GM15510 (cell line): ENCODE measurements at regions not wholly inside any gene's neighbourhood (a gene's known extent, or its start where the extent isn't known, plus 50 kb on each side); places are given as distances from the start of the nearest gene placed in this dataset.

Experiments used
- POLR2A ChIP-seq: IDR thresholded peaks from 3 replicates; pipeline ENCODE4 v1.6.1; 2011; ENCODE audit warnings: borderline replicate concordance; ENCODE audit not compliant: insufficient read length; ENCODE audit errors: extremely low read depth

- TF ChIP-seq POLR2A: no peak
These were observed 593.0 kb upstream of the ID2 start for GRCh38 chr2:8088810-8089209.

DNA sequence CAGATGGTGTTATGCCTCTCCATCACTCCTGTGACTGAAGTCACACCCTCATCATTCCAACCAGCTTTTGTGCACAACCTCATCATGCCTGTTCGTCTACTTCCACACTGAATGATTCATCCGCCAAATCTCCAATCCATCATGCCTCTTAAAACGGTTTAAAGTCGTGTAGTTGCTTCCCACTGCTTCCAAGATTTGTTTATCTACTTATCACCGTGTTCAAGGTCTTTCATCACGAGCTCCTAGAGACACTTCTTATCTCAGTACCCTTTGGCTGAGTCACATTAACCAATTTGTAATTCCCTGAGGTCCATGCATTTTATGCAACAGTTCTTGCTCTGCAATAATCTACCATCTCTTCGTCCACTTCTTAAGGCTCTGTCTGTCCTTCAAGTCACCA lies 592.3 kb upstream of the ID2 start:
- TF ChIP-seq POLR2A: no peak

DNA sequence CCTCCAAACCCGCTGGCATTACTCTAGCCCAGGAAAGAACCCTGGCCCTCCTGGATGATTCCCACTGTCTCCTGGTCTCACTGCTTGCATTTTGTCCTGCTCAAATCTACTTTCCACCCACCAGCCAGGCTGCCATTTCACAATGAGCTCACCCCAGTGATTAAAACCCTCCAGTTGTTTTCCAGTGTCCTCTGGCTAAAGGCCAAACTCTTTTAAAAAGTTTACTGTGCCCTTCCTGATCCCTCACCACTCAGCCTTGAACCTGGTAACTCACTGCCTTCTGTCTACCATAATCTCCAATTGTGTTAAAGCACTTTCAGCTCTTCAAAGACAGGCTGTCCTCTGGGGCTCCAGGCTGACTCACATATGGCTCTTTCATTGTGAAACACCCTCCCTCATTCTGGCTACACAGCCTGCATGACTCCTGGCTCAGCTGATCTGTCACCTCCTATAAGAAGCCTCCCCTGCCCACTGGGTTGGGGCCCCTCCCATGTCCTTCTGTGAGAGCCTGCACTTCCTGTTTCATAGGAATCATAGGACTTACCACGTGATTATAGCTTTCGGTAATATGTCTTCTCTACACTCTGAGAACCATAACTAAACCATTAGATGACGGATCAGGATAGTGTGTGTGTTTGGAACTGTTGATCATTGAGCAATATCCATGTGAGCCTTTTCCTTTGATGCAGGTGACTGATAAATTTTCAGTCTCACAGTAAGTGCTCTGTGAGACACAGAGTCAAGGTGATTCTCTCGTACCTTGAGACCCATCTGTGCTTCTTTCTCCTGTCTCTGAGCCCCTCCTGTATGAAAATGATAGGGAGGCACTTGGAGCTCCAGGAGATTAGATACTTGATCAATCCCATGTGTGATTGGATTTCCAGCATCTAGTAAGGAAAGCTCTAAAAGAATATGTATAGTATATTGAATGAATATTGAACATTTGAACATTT lies 590.8 kb upstream of the ID2 start:
- TF ChIP-seq POLR2A: no peak

- TF ChIP-seq POLR2A: no peak
These were observed 587.3 kb upstream of the ID2 start for GRCh38 chr2:8094526-8094925.

DNA sequence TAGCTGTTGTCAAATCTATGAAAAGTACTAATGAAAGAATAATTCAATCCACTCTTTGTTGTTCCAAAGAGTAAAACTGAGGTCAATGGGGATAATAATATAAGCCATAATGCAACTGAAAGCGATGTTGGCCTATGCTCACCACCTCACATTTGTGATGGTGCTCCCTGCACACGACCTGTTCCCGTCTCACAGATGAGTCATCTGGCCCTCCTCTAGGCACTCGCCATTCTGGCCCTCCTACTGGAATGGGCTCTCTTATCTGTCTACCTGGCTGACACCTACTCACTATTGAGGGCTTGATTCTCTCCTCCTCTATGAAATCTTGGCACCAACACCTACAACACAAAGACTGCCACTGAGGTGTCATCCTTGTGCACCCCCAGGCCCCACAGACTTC lies 585.9 kb upstream of the ID2 start:
- TF ChIP-seq POLR2A: no peak

GRCh38 chr2:8096484-8096883 lies 585.4 kb upstream of the ID2 start:
- no peak for TF ChIP-seq POLR2A

DNA sequence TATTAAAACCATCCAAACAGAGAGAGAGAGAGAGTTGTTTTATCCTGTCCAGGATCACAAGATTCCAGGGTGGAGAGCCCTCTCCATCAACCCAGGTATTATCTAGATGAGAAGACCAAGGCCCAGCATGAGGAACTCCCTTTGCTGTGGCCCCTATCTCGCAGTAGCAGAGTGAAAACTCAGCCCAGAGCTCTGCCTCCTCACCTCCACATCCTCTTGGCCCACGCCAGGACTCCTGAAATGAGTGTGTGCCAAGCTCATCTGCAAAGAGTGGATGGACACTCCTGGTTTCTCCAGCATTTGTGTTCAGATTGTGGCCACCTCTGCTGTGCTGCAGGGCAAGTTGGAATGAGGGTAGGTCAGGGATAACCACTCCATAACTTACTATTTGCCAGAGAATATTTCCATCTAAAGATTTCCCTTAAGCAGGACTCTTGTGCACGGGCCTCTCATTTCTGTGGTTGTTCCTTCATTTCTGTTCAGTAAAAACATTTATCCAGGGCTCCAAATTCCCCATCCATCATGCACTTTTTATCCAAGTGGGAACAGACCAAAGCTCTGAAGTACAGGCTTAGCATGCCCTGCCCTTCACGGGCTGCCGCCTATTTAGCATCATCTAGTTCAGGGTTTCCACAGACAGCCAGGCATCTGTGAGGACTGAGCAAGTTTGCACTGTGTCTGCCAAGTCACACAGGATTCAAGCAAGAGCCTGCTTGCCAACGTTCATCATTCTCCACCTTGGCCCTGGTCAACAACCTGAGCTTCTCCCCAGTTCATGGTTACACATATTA lies 583.2 kb upstream of the ID2 start:
- TF ChIP-seq POLR2A: no peak

DNA sequence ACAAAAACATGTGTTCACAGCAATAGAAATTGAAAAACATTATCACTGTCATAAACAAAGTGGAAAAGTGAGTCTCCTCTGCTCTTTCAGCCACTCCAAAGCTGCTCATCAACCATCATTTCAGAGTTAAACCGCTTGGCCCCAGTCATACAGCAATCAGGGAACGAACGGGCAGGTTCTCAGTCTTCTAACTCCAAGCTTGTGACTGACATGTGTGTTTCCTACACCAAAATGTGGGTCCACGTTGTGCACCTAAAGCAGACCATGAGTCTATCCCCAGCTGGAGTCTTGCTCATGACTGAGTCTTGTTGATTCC lies 582.6 kb upstream of the ID2 start:
- no peak for TF ChIP-seq POLR2A

- no peak for TF ChIP-seq POLR2A
These were observed 580.1 kb upstream of the ID2 start for GRCh38 chr2:8101614-8102277.

DNA sequence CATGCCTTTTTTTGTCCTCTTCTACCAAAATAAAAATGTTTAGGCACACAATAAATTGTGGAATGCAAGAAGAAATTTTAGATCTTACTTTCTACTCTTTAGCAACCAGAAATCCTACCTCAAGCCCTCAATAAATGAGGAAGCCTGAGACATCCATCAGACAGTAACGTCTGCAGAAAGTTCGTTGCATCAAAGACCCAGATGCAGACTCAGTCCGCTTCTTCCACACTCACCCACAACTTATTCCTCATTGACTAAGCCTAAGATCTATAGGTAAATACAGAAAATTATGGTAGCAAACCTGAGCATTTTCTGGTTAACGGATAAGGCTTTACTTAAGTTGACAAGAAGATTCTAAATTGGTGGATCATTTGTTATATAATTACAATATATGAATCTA lies 579.4 kb upstream of the ID2 start:
- TF ChIP-seq POLR2A: no peak

DNA sequence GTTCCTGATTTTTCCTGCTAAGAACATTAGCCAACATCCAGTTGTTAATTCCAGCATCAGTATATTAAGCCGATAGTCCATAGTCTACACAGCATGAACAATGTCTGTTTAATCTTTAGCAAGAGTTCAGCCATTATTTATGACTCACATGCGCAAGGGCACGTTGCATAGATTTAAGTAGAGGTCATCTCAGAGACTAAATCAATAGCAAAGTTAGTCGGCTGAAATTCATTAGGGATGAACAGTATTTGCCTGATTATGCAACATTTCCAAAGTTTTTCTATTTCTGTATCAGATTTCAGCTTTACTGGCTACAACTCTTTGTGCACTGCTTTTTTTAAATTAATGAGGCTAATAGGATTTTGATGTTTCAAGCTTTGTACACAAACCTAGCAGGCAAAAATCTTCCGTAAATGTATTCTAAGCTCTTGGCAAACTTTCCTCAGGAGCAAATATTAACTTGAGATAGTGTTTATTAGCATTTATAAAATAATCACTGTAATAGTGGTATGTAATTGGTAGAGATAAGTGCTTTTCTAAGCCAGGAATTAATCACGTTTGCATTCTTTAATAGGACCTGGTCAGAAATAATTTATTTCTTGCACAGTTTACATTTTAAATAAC lies 578.7 kb upstream of the ID2 start:
- no peak for TF ChIP-seq POLR2A

DNA sequence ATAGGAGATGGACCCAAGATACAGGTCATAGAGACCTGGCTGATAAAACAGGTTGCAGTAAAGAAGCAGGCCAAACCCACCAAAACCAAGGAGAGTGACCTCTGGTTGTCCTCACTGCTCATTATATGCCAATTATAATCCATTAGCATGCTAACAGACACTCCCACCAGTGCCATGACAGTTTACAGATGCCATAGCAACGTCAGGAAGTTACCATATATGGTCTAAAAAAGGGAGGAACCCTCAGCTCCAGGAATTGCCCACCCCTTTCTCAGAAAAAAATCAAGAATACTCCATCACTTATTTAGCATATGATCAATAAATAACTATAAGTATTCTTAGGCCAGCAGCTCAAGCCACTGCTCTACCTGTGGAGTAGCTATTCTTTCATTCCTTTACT lies 574.7 kb upstream of the ID2 start:
- no peak for TF ChIP-seq POLR2A

GRCh38 chr2:8107621-8108378 lies 574.1 kb upstream of the ID2 start:
- TF ChIP-seq POLR2A: no peak

- TF ChIP-seq POLR2A: no peak
These were observed 571.1 kb upstream of the ID2 start for GRCh38 chr2:8110716-8111115.

DNA sequence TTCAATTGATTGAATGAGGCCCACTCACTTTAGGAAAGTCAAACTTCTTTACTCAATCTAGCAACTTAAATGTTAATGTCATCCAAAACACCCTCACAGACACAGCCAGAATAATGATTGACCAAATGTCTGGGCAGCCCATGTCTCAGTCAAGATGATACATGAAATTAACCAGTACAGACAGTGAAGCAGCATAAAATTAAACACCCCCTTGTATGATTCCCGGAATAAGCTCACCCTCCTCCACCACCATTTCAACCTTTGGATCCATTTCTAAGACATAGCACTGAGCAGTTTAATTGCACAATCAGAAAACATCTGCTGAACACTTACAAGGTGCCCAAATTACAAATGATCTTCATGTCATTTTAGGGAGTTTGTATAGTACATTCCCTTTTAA lies 570.7 kb upstream of the ID2 start:
- no peak for TF ChIP-seq POLR2A

DNA sequence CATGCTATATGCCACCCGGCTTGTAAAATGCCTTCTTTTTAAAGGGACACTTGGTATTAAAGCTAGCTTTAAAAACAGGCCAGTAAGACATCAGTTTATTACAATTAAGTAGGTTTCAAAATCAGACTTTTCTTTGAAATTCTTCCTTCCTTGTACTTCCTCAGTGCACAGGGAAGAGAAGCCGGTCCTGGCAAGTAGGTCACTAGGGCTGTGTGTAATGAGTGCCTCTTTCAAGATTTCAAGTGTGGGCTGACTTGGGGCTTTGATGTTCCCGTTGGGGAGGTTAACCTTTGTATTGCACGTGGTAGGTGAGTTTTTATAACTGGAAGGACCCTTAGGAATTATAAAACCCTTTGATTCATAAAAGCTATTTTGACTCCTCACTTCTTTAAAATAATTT lies 566.4 kb upstream of the ID2 start:
- no peak for TF ChIP-seq POLR2A
